Activated CD8-positive, alpha-beta T cell treated with anti-CD3 and anti-CD28 coated beads, Interleukin-2, amount 10 ng/mL, durations not matched to agents 7 days and 5 days (primary cell): ENCODE measurements at regions not wholly inside any gene's neighbourhood (a gene's known extent, or its start where the extent isn't known, plus 50 kb on each side); places are given as distances from the start of the nearest gene placed in this dataset.
"Not testable (repeated sequence)": the region's sequence is repeated elsewhere in the genome, so short reads cannot be mapped to it uniquely, and the experiment has no call there.

ENCODE experiments used
- ATAC-seq: fragments of 150-1000 bp; cut with Tn5 transposase; one replicate; pipeline ENCODE4 v1.10.0; 2021; ENCODE audit warnings: moderate library complexity
- CTCF ChIA-PET: fragments of 350-600 bp; sonication (Branson Sonifier 250); formaldehyde crosslinking; loops from one replicate; lab custom pipeline; 2021; ENCODE audit warnings: antibody characterized with exemption; lab: Charles Lee
- POLR2A ChIA-PET: fragments of 350-600 bp; sonication (Branson Sonifier 250); formaldehyde crosslinking; loops from one replicate; lab custom pipeline; 2021; ENCODE audit warnings: antibody characterized with exemption; lab: Charles Lee
- DNase-seq: peaks from one replicate; pipeline ENCODE4 v3.0.0-alpha.2; 2020
- H3K27ac Mint-ChIP-seq: one replicate; pipeline ENCODE4 v1.8.0; 2021; ENCODE audit warnings: mild to moderate bottlenecking, mixed read lengths
- H3K27me3 Mint-ChIP-seq: one replicate; pipeline ENCODE4 v1.8.0; 2021; ENCODE audit warnings: low read depth, mixed read lengths
- H3K36me3 Mint-ChIP-seq: one replicate; pipeline ENCODE4 v1.8.0; 2021; ENCODE audit warnings: low read depth, mixed read lengths
- H3K4me1 Mint-ChIP-seq: one replicate; pipeline ENCODE4 v1.8.0; 2021; ENCODE audit warnings: low read depth, mixed read lengths
- H3K4me3 Mint-ChIP-seq: one replicate; pipeline ENCODE4 v1.8.0; 2021; ENCODE audit warnings: mild to moderate bottlenecking, mixed read lengths
- H3K9me3 Mint-ChIP-seq: one replicate; pipeline ENCODE4 v1.8.0; 2022; ENCODE audit warnings: mixed read lengths; ENCODE audit not compliant: insufficient read depth

- Mint-ChIP-seq H3K27me3 (no peaks in the 10 kb centered on the region), H3K27ac (no peak overlapping the region), H3K4me3 (no peak overlapping the region), H3K4me1 (no peaks in the 10 kb centered on the region), H3K36me3 (no peaks in the 10 kb centered on the region), H3K9me3 (no peaks in the 10 kb centered on the region)
- ATAC-seq (no peak), DNase-seq (no peak)
- POLR2A ChIA-PET, result no interaction called here
- CTCF ChIA-PET, result no interaction called here
Measured at GRCh38 chr4:18439311-18439710, 417.8 kb upstream of the LCORL start.

- Mint-ChIP-seq H3K27me3 (no peaks in the 10 kb centered on the region), H3K9me3 (no peaks in the 10 kb centered on the region), H3K4me3 (no peak overlapping the region), H3K36me3 (no peaks in the 10 kb centered on the region), H3K27ac (no peak overlapping the region), H3K4me1 (no peaks in the 10 kb centered on the region)
- POLR2A ChIA-PET, result no interaction called here
- DNase-seq (no peak), ATAC-seq (no peak)
- CTCF ChIA-PET, result no interaction called here
Measured at GRCh38 chr4:18435781-18436180, 414.2 kb upstream of the LCORL start.

DNA sequence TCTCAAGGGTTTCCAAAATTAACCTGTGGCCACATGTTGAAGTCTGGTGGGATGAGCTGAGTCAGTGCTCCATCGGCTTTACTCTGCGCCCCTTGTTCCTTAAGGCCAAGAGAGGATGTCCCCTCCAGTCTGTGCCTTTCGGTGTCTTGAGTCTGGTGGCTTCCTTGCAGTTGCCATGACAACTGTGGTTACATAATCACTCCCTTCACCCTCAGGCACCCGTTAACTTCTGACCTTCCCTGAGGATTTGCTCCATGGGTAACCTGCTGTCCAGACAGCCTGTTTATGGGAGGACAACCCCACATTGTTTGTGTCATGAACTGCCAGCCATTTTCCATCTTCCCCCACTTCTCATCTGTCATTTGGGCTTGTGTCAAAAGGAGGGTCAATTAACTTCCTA is 401.1 kb upstream of the LCORL start:
- POLR2A ChIA-PET, result no interaction called here
- DNase-seq (no peak), ATAC-seq (no peak)
- Mint-ChIP-seq H3K27me3 (no peaks in the 10 kb centered on the region), H3K9me3 (no peaks in the 10 kb centered on the region), H3K4me1 (no peaks in the 10 kb centered on the region), H3K36me3 (no peaks in the 10 kb centered on the region), H3K27ac (no peak overlapping the region), H3K4me3 (no peak overlapping the region)
- CTCF ChIA-PET, result no interaction called here

GRCh38 chr4:18421519-18421918 is 400.0 kb upstream of the LCORL start:
- POLR2A ChIA-PET, result no interaction called here
- Mint-ChIP-seq H3K4me3 (no peak overlapping the region), H3K27me3 (no peaks in the 10 kb centered on the region), H3K27ac (no peak overlapping the region), H3K9me3 (no peaks in the 10 kb centered on the region), H3K36me3 (no peaks in the 10 kb centered on the region), H3K4me1 (no peaks in the 10 kb centered on the region)
- ATAC-seq, result no peak
- CTCF ChIA-PET, result no interaction called here
- DNase-seq, result no peak

- CTCF ChIA-PET, result no interaction called here
- H3K9me3 Mint-ChIP-seq, result no peaks in the 10 kb centered on the region
- no peak for ATAC-seq
Measured at GRCh38 chr4:18419780-18420179, 398.2 kb upstream of the LCORL start.

DNA sequence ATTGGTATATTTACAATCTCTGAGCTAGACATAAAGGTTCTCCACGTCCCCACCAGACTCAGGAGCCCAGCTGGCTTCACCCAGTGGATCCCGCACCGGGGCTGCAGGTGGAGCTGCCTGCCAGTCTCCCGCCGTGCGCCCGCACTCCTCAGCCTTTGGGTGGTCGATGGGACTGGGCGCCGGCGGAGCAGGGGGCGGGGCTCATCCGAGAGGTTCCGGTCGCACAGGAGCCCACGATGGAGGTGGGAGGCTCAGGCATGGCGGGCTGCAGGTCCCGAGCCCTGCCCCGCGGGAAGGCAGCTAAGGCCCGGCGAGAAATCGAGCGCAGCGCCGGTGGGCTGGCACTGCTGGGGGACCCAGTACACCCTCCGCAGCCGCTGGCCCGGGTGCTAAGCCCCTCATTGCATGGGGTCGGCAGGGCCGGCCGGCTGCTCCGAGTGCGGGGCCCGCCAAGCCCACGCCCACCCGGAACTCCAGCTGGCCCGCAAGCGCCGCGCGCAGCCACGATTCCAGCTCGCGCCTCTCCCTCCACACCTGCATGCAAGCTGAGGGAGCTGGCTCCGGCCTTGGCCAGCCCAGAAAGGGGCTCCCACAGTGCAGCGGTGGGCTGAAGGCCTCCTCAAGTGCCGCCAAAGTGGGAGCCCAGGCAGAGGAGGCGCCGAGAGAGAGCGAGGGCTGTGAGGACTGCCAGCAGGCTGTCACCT is 396.8 kb upstream of the LCORL start:
- ATAC-seq, H3K9me3 Mint-ChIP-seq, H3K27ac Mint-ChIP-seq, DNase-seq, H3K27me3 Mint-ChIP-seq, H3K36me3 Mint-ChIP-seq, H3K4me3 Mint-ChIP-seq, POLR2A ChIA-PET, H3K4me1 Mint-ChIP-seq, CTCF ChIA-PET: not testable (repeated sequence)

More at GRCh38 chr4:18419780-18420179, 398.2 kb upstream of the LCORL start:
- POLR2A ChIA-PET, result no interaction called here
- no peak for DNase-seq
- no peaks in the 10 kb centered on the region for H3K27me3 Mint-ChIP-seq
- H3K4me3 Mint-ChIP-seq, result no peak overlapping the region
- no peaks in the 10 kb centered on the region for H3K4me1 Mint-ChIP-seq
- H3K27ac Mint-ChIP-seq, result no peak overlapping the region
- H3K36me3 Mint-ChIP-seq, result no peaks in the 10 kb centered on the region

GRCh38 chr4:18417651-18418050 is 396.1 kb upstream of the LCORL start:
- POLR2A ChIA-PET, H3K4me3 Mint-ChIP-seq, H3K9me3 Mint-ChIP-seq, H3K4me1 Mint-ChIP-seq, CTCF ChIA-PET, ATAC-seq, H3K36me3 Mint-ChIP-seq, H3K27me3 Mint-ChIP-seq, H3K27ac Mint-ChIP-seq, DNase-seq: not testable (repeated sequence)

DNA sequence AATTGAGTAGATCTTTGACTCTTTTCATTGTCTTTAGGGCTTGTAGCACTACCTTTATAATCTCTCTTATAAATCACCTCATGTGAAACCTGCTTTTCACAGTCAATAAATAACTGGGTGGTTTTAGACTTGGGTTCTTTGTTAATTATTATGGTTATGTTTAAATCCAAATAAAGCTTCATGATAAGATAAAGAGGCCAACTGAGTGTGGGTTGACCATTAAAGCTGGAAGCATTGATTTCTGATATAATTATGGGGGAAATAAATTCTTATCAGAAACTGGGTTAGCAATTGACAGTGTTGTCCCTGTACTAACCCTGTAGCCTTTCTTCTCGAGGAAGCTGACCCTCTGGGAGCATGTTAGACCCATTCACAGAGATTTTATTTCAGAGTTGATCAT is 384.7 kb upstream of the LCORL start:
- ChIA-PET POLR2A (no interaction called here), CTCF (no interaction called here)
- Mint-ChIP-seq H3K4me3 (no peak overlapping the region), H3K27ac (no peak overlapping the region), H3K36me3 (no peaks in the 10 kb centered on the region), H3K27me3 (no peaks in the 10 kb centered on the region), H3K9me3 (no peaks in the 10 kb centered on the region), H3K4me1 (no peaks in the 10 kb centered on the region)
- DNase-seq (no peak), ATAC-seq (no peak)

DNA sequence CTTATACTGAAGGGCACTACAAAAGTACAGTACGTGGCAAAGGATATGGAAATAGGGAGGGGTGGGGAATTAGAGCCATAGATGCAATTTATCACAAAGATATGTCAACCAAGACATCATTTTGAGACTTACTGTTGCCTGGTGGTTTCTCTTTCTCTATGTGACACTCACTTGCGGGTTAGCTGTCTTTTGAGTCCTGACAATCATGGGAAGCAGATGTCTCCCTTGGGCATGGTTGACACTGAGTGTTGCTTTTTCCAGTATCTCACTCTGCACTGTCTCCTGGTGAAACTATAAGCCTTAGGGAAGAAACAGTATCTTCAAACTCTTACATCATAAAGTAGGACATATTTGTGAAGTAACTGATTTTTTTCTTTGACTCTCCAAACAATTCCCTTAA is 383.5 kb upstream of the LCORL start:
- POLR2A ChIA-PET, result no interaction called here
- Mint-ChIP-seq H3K4me1 (no peaks in the 10 kb centered on the region), H3K36me3 (no peaks in the 10 kb centered on the region), H3K27ac (no peak overlapping the region), H3K4me3 (no peak overlapping the region), H3K9me3 (no peaks in the 10 kb centered on the region), H3K27me3 (no peaks in the 10 kb centered on the region)
- no peak for DNase-seq
- CTCF ChIA-PET, result no interaction called here
- no peak for ATAC-seq

DNA sequence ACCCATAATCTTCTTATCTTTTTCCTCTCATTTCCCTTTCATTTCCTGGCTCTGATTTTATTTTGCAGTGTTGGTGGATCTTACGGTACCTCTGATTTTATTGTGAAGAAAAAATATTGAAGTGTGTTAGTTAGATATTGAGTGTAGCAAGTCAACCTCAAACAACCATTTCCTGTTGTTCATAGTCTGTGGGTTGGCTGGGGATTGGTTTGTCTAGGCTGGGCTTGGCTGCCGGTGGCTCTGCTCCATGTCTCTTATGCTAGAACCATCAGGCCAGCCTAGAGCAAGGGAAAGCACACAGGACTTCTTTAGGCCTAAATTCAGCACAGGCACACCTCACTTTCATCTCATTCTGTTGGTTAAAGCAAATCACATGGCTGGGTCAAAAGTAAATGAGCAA is 383.1 kb upstream of the LCORL start:
- no peaks in the 10 kb centered on the region for H3K9me3 Mint-ChIP-seq
- H3K27ac Mint-ChIP-seq, result no peak overlapping the region
- no peaks in the 10 kb centered on the region for H3K27me3 Mint-ChIP-seq
- H3K4me3 Mint-ChIP-seq, result no peak overlapping the region
- no peak for ATAC-seq
- ChIA-PET POLR2A (no interaction called here), CTCF (no interaction called here)
- no peaks in the 10 kb centered on the region for H3K4me1 Mint-ChIP-seq
- H3K36me3 Mint-ChIP-seq, result no peaks in the 10 kb centered on the region
- DNase-seq, result no peak

DNA sequence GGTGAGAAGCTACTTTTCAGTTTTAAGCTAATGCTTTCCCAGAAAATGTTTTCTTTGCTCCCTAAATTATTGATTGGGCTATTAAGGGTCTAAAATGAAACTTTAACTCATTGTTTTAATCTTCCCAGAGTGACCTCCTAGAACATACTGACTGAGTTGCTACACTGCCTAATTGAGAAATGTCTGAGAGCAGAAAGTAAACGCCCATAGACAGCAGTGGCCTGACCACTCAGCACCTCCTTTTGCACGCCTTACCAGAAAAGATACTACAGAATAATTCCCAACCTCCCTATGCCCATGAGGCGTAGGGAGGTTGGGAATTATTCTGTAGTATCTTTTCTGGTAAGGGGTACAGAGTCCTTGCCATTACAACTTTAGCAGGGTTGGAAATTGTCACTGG is 381.8 kb upstream of the LCORL start:
- CTCF ChIA-PET, result no interaction called here
- Mint-ChIP-seq H3K27ac (no peak overlapping the region), H3K4me1 (no peaks in the 10 kb centered on the region), H3K36me3 (no peaks in the 10 kb centered on the region), H3K27me3 (no peaks in the 10 kb centered on the region), H3K4me3 (no peak overlapping the region), H3K9me3 (no peaks in the 10 kb centered on the region)
- POLR2A ChIA-PET, result no interaction called here
- no peak for DNase-seq
- no peak for ATAC-seq

GRCh38 chr4:18401868-18402267 is 380.3 kb upstream of the LCORL start:
- no peaks in the 10 kb centered on the region for H3K4me1 Mint-ChIP-seq
- POLR2A ChIA-PET, result no interaction called here

DNA sequence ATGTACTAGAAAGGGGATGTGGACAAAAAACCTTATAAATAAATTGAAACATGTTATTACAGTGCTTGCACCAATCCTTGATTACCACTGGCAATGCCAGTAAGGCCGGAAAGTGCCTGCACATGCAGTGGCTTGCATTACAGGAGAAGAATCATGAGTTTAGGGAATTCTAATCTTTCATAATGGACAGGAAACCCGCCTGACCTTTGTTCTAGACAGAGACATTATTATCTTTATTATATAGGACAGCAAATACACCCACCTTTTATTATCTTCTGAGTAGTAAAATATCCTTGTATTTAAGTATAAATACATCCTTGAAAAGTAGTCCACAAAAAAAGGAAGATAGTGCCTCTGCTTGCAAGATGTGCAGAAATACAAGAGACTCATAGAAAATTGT is 379.9 kb upstream of the LCORL start:
- ATAC-seq (no peak), DNase-seq (no peak)
- no peak overlapping the region for H3K4me3 Mint-ChIP-seq
- H3K4me1 Mint-ChIP-seq, result no peaks in the 10 kb centered on the region
- no peaks in the 10 kb centered on the region for H3K36me3 Mint-ChIP-seq
- no peak overlapping the region for H3K27ac Mint-ChIP-seq
- ChIA-PET POLR2A (no interaction called here), CTCF (no interaction called here)
- no peaks in the 10 kb centered on the region for H3K9me3 Mint-ChIP-seq
- H3K27me3 Mint-ChIP-seq, result no peaks in the 10 kb centered on the region

More at GRCh38 chr4:18401868-18402267, 380.3 kb upstream of the LCORL start:
- Mint-ChIP-seq H3K4me3 (no peak overlapping the region), H3K27me3 (no peaks in the 10 kb centered on the region), H3K36me3 (no peaks in the 10 kb centered on the region), H3K27ac (no peak overlapping the region), H3K9me3 (no peaks in the 10 kb centered on the region)
- ATAC-seq, result no peak
- CTCF ChIA-PET, result no interaction called here
- DNase-seq, result no peak
